ENCODE measurements at regions not wholly inside any gene's neighbourhood (a gene's known extent, or its start where the extent isn't known, plus 50 kb on each side); places are given as distances from the start of the nearest gene placed in this dataset.

GRCh38 chr4:13877626-13878025, 250.1 kb upstream of the BOD1L1 start:
- TF ChIP-seq, protein P1, sequence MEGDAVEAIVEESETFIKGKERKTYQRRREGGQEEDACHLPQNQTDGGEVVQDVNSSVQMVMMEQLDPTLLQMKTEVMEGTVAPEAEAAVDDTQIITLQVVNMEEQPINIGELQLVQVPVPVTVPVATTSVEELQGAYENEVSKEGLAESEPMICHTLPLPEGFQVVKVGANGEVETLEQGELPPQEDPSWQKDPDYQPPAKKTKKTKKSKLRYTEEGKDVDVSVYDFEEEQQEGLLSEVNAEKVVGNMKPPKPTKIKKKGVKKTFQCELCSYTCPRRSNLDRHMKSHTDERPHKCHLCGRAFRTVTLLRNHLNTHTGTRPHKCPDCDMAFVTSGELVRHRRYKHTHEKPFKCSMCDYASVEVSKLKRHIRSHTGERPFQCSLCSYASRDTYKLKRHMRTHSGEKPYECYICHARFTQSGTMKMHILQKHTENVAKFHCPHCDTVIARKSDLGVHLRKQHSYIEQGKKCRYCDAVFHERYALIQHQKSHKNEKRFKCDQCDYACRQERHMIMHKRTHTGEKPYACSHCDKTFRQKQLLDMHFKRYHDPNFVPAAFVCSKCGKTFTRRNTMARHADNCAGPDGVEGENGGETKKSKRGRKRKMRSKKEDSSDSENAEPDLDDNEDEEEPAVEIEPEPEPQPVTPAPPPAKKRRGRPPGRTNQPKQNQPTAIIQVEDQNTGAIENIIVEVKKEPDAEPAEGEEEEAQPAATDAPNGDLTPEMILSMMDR (IDR thresholded peaks at IDR 0.05; ENCODE audit: extremely low read depth, missing control alignments): no peak
- no peak for DNase-seq (ENCODE audit: low spot score)

GRCh38 chr4:13881892-13882291, 254.4 kb upstream of the BOD1L1 start:
- TF ChIP-seq, protein P1 (IDR thresholded peaks at IDR 0.05; ENCODE audit: extremely low read depth, missing control alignments): no peak
- no peak for DNase-seq (ENCODE audit: low spot score)

DNA sequence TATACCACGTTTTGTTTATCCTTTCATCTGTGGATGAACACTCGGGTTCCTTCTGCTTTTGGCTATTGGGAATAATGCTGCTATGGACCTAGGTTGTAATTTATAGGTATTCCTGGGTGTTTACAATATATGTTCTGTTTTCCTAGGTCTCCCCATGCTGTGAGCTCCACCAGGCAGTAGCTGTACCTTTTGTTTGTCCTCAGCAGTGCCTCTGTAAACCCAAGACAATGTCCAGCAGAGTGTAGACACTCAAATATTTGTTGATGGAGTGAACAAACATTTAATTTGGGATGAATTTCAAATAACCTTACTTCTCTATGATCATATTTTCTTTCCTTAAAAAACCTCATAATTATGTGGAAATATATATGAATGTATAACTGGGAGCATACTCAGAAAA, 259.5 kb upstream of the BOD1L1 start:
- no peak for DNase-seq (ENCODE audit: low spot score)
- TF ChIP-seq, protein P1 (IDR thresholded peaks at IDR 0.05; ENCODE audit: extremely low read depth, missing control alignments): no peak

- TF ChIP-seq, protein P1 (IDR thresholded peaks at IDR 0.05; ENCODE audit: extremely low read depth, missing control alignments): no peak
- DNase-seq (ENCODE audit: low spot score): no peak
These were observed 260.6 kb upstream of the BOD1L1 start for GRCh38 chr4:13888112-13888511.

DNA sequence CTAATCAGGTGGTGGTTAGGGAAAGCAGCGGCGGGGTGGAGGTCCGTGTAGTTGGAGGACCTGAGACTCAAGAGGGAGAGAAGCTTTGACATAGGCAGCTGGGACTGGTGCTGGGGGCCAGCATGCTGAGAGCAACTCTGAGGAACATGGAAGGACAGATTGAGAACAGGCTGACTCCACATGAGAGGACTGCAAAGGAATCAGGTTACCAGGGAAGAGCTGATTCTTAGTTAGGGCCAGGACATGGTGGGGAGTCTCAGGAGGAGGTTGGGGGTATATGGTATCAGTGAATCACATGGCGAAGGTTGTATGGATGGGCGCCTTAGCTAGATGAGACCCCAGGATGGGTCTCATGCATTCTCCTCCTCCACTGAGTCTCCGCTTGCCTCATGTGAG, 264.0 kb upstream of the BOD1L1 start:
- TF ChIP-seq, protein P1 (IDR thresholded peaks at IDR 0.05; ENCODE audit: extremely low read depth, missing control alignments): no peak
- no peak for DNase-seq (ENCODE audit: low spot score)

GRCh38 chr4:13892739-13893105, 265.2 kb upstream of the BOD1L1 start:
- TF ChIP-seq, protein P1 (IDR thresholded peaks at IDR 0.05; ENCODE audit: extremely low read depth, missing control alignments): no peak
- no peak for DNase-seq (ENCODE audit: low spot score)

DNA sequence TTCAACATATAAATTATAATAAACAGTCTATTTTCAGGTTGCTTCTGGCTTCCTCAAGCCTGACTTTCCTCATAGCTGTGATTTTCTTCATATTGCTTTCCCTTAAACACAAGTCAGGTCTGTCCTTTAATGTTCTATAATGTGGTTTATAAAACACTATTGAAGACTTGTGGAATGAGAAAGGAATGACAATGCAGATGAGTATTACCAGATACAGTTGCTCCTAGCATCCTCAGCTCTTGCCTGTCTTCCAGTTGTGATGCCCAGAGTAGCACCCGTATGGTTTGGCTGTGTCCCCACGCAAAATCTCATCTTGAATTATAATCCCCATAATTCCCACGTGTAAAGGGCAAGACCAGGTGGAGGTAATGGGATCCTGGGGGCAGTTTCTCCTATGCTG, 265.7 kb upstream of the BOD1L1 start:
- DNase-seq (ENCODE audit: low spot score): no peak
- TF ChIP-seq, protein P1 (IDR thresholded peaks at IDR 0.05; ENCODE audit: extremely low read depth, missing control alignments): no peak

Data from GM20000 (cell line).